H1 (cell line): ENCODE measurements at regions not wholly inside any gene's neighbourhood (a gene's known extent, or its start where the extent isn't known, plus 50 kb on each side); places are given as distances from the start of the nearest gene placed in this dataset.

Experiments used
- CTCF ChIA-PET: fragments of 300-600 bp; sonication (Branson Sonifier 250); formaldehyde crosslinking; loops from one replicate; lab custom pipeline; 2021; ENCODE audit not compliant: partially characterized antibody; lab: Charles Lee
- POLR2A ChIA-PET: fragments of 300-600 bp; sonication (Branson Sonifier 250); formaldehyde crosslinking; loops from one replicate; lab custom pipeline; 2021; ENCODE audit warnings: inconsistent platforms; ENCODE audit not compliant: partially characterized antibody; lab: Charles Lee
- DNase-seq, 2 experiments: peaks; one replicate each; pipeline versions ENCODE4 v3.0.0 to v3.0.0-alpha.2; 2010 to 2022; ENCODE audit warnings: low spot score in 2 of 2, low read depth in 1 of 2, mixed read lengths in 1 of 2
- FAIRE-seq: peaks from 2 replicates; lab custom pipeline; 2011; peaks lifted over from hg19 to GRCh38; lab: Jason Lieb, UNC
- H2AFZ ChIP-seq: 2 replicates; pipeline ENCODE4 v1.8.1; 2012; ENCODE audit warnings: low read length, inconsistent platforms
- H2AK5ac ChIP-seq: 2 replicates; pipeline ENCODE4 v1.6.1; 2013; ENCODE audit warnings: low read depth, low read length
- H2BK120ac ChIP-seq: replicated peaks from 2 replicates; pipeline ENCODE3; 2013; ENCODE audit warnings: low read depth, low read length, inconsistent platforms
- H2BK12ac ChIP-seq: 2 replicates; pipeline ENCODE4 v1.6.1; 2013; ENCODE audit warnings: low read depth, low read length
- H2BK15ac ChIP-seq: 2 replicates; pipeline ENCODE4 v1.6.1; 2013; ENCODE audit warnings: low read length
- H2BK20ac ChIP-seq: 2 replicates; pipeline ENCODE4 v1.6.1; 2013; ENCODE audit warnings: low read length
- H2BK5ac ChIP-seq: 2 replicates; pipeline ENCODE4 v1.6.1; 2013; ENCODE audit warnings: low read depth, low read length
- H3K14ac ChIP-seq: 2 replicates; pipeline ENCODE4 v1.6.1; 2013; ENCODE audit warnings: inconsistent platforms; ENCODE audit not compliant: insufficient read length
- H3K18ac ChIP-seq: 2 replicates; pipeline ENCODE4 v1.6.1; 2013; ENCODE audit warnings: low read length; ENCODE audit errors: extremely low read depth
- H3K23ac ChIP-seq: 2 replicates; pipeline ENCODE4 v1.6.1; 2013; ENCODE audit warnings: inconsistent platforms; ENCODE audit not compliant: insufficient read length
- H3K23me2 ChIP-seq: 2 replicates; pipeline ENCODE4 v1.6.1; 2013; ENCODE audit warnings: low read depth, low read length
- H3K27ac ChIP-seq: 2 replicates; pipeline ENCODE4 v1.6.1; 2011; ENCODE audit warnings: low read depth, low read length, inconsistent platforms
- H3K27me3 ChIP-seq, 4 experiments: replicated peaks in 1 of 4; 1 replicate in 1 of 4; 2 replicates in 3 of 4; pipeline versions ENCODE4 v1.6.1 to v1.8.1; 2011 to 2013; ENCODE audit warnings: low read length in 3 of 4, mild to moderate bottlenecking in 3 of 4, inconsistent platforms in 2 of 4, mixed read lengths in 2 of 4, moderate library complexity in 1 of 4; ENCODE audit not compliant: control insufficient read depth in 3 of 4, insufficient read depth in 3 of 4; ENCODE audit errors: extremely low read depth in 1 of 4
- H3K36me3 ChIP-seq, 4 experiments: 2 replicates each; pipeline versions ENCODE4 v1.6.1 to v1.8.1; 2011 to 2013; ENCODE audit warnings: mild to moderate bottlenecking in 4 of 4, low read length in 3 of 4, moderate library complexity in 2 of 4, control low read depth in 1 of 4, inconsistent platforms in 1 of 4; ENCODE audit not compliant: insufficient read depth in 4 of 4, control insufficient read depth in 2 of 4
- H3K4ac ChIP-seq: replicated peaks from 2 replicates; pipeline ENCODE3; 2013; ENCODE audit warnings: low read length, low read depth, mixed read lengths, inconsistent platforms; ENCODE audit not compliant: insufficient read length
- H3K4me1 ChIP-seq, 4 experiments: replicated peaks in 1 of 4; 1 replicate in 1 of 4; 2 replicates in 3 of 4; pipeline versions ENCODE4 v1.6.1 to v1.8.1; 2011 to 2013; ENCODE audit warnings: low read length in 3 of 4, inconsistent platforms in 2 of 4, mixed read lengths in 1 of 4; ENCODE audit not compliant: insufficient read depth in 4 of 4, control insufficient read depth in 3 of 4
- H3K4me2 ChIP-seq, 2 experiments: 2 replicates each; pipeline versions ENCODE4 v1.6.1 to v1.8.1; 2011 to 2013; ENCODE audit warnings: low read depth in 2 of 2, low read length in 2 of 2, control low read depth in 1 of 2, inconsistent platforms in 1 of 2, mild to moderate bottlenecking in 1 of 2; ENCODE audit not compliant: insufficient read depth in 1 of 2
- H3K4me3 ChIP-seq, 4 experiments: fragments of 200-600, 300-600 bp in 1 of 4; sonication (generic), shearing (Covaris generic), sonication (Bioruptor Twin) in 1 of 4; 2 replicates each; pipeline versions ENCODE4 v1.5.1 to v1.8.1; 2011 to 2016; ENCODE audit warnings: low read length in 4 of 4, low read depth in 3 of 4, control low read depth in 2 of 4, inconsistent platforms in 2 of 4, mild to moderate bottlenecking in 2 of 4, mixed read lengths in 1 of 4, moderate library complexity in 1 of 4; ENCODE audit not compliant: insufficient read depth in 2 of 4; ENCODE audit errors: extremely low read depth in 1 of 4
- H3K56ac ChIP-seq: replicated peaks from 2 replicates; pipeline ENCODE3; 2013; ENCODE audit warnings: low read depth, mild to moderate bottlenecking, mixed read lengths, low read length, inconsistent platforms; ENCODE audit not compliant: insufficient read length
- H3K79me1 ChIP-seq: 2 replicates; pipeline ENCODE4 v1.6.1; 2013; ENCODE audit warnings: low read depth, low read length, control low read depth
- H3K79me2 ChIP-seq, 2 experiments: 2 replicates each; pipeline versions ENCODE4 v1.6.1 to v1.8.1; 2012 to 2013; ENCODE audit warnings: low read length in 2 of 2, mild to moderate bottlenecking in 2 of 2, inconsistent platforms in 1 of 2; ENCODE audit not compliant: insufficient read depth in 2 of 2, control insufficient read depth in 1 of 2
- H3K9ac ChIP-seq, 4 experiments: replicated peaks in 1 of 4; 1 replicate in 1 of 4; 2 replicates in 3 of 4; pipeline versions ENCODE4 v1.6.1 to v1.8.1; 2011 to 2013; ENCODE audit warnings: low read depth in 3 of 4, low read length in 3 of 4, control low read depth in 2 of 4, mild to moderate bottlenecking in 2 of 4, moderate library complexity in 2 of 4, inconsistent platforms in 1 of 4; ENCODE audit errors: extremely low read depth in 1 of 4
- H3K9me3 ChIP-seq, 2 experiments: 2 replicates each; pipeline versions ENCODE4 v1.6.1 to v1.8.1; 2012 to 2013; ENCODE audit warnings: mild to moderate bottlenecking in 2 of 2, moderate library complexity in 2 of 2, control low read depth in 1 of 2, inconsistent platforms in 1 of 2, low read depth in 1 of 2, low read length in 1 of 2, mixed read lengths in 1 of 2; ENCODE audit not compliant: insufficient read depth in 2 of 2
- H4K20me1 ChIP-seq, 2 experiments: replicated peaks in 1 of 2; 2 replicates each; pipeline versions ENCODE3 to v1.8.1; 2011 to 2013; ENCODE audit warnings: inconsistent platforms in 2 of 2, low read length in 2 of 2, mild to moderate bottlenecking in 1 of 2; ENCODE audit not compliant: insufficient read depth in 2 of 2, control insufficient read depth in 1 of 2
- H4K5ac ChIP-seq: 2 replicates; pipeline ENCODE4 v1.6.1; 2013; ENCODE audit warnings: low read length, low read depth, mixed read lengths, inconsistent platforms; ENCODE audit not compliant: insufficient read length
- H4K8ac ChIP-seq: 2 replicates; pipeline ENCODE4 v1.8.0; 2013; ENCODE audit warnings: mild to moderate bottlenecking, moderate library complexity, low read length, inconsistent platforms; ENCODE audit not compliant: insufficient read depth; ENCODE audit errors: extremely low read depth
- H4K91ac ChIP-seq: replicated peaks from 2 replicates; pipeline ENCODE3; 2013; ENCODE audit warnings: low read length, mixed read lengths, inconsistent platforms; ENCODE audit not compliant: insufficient read length
- ATF2 ChIP-seq: IDR thresholded peaks from 2 replicates; pipeline ENCODE4 v1.6.1; 2012; ENCODE audit warnings: low read length, inconsistent platforms
- BRCA1 ChIP-seq: IDR thresholded peaks from 2 replicates; pipeline ENCODE4 v1.6.1; 2012; ENCODE audit warnings: low read depth, low read length, improper control_type of control experiment
- CHD1 ChIP-seq: IDR thresholded peaks from 2 replicates; pipeline ENCODE4 v1.6.1; 2012; ENCODE audit warnings: low read depth, low read length, improper control_type of control experiment
- CHD2 ChIP-seq: IDR thresholded peaks from 2 replicates; pipeline ENCODE4 v1.6.1; 2012; ENCODE audit warnings: low read length, improper control_type of control experiment
- EGR1 ChIP-seq: IDR thresholded peaks from 2 replicates; pipeline ENCODE4 v1.6.1; 2011; ENCODE audit warnings: low read depth, low read length, borderline replicate concordance
- EZH2 ChIP-seq: fragments of 200-600 bp; sonication (generic); IDR thresholded peaks from 2 replicates; pipeline ENCODE4 v1.7.1; 2012; ENCODE audit warnings: low read depth, mild to moderate bottlenecking, moderate library complexity, low read length, inconsistent platforms; ENCODE audit not compliant: severe bottlenecking
- HDAC2 ChIP-seq, 2 experiments: fragments of 300-600 bp in 1 of 2; sonication (generic) in 1 of 2; IDR thresholded peaks; 2 replicates each; pipeline ENCODE4 v1.6.1; 2011 to 2012; ENCODE audit warnings: low read depth in 2 of 2, low read length in 2 of 2, mild to moderate bottlenecking in 2 of 2, moderate library complexity in 2 of 2, borderline replicate concordance in 1 of 2, inconsistent platforms in 1 of 2
- KDM5A ChIP-seq: fragments of 200-600 bp; IDR thresholded peaks from 2 replicates; pipeline ENCODE4 v1.7.1; 2012; ENCODE audit warnings: mild to moderate bottlenecking, low read length, inconsistent platforms, mixed read lengths
- MAFK ChIP-seq: IDR thresholded peaks from 2 replicates; pipeline ENCODE4 v1.6.1; 2012; ENCODE audit warnings: low read depth, mild to moderate bottlenecking, improper control_type of control experiment, low read length
- RAD21 ChIP-seq, 2 experiments: IDR thresholded peaks in 1 of 2; conservative IDR thresholded peaks in 1 of 2; 2 replicates each; pipeline ENCODE4 v1.6.1; 2011; ENCODE audit warnings: low read depth in 2 of 2, low read length in 2 of 2, improper control_type of control experiment in 1 of 2, inconsistent platforms in 1 of 2, mild to moderate bottlenecking in 1 of 2, moderate library complexity in 1 of 2
- SIX5 ChIP-seq: IDR thresholded peaks from 2 replicates; pipeline ENCODE4 v1.6.1; 2011; ENCODE audit warnings: mild to moderate bottlenecking, low read depth, low read length
- TAF1 ChIP-seq: IDR thresholded peaks from 2 replicates; pipeline ENCODE4 v1.6.1; 2011; ENCODE audit warnings: mild to moderate bottlenecking, low read depth, low read length
- ZNF274 ChIP-seq: IDR thresholded peaks from 2 replicates; pipeline ENCODE4 v1.7.0; 2012; ENCODE audit warnings: low read length, borderline replicate concordance; ENCODE audit errors: extremely low read depth
- WGBS, 2 experiments: shearing (Covaris generic) in 1 of 2; methylation state at CpG; one replicate each; pipeline versions ENCODE4 v1.1.6 to v1.1.7; 2013 to 2015; ENCODE audit warnings: low lambda C conversion rate in 2 of 2, mixed read lengths in 2 of 2, inconsistent platforms in 1 of 2, low coverage in 1 of 2, missing lambda C conversion rate in 1 of 2; ENCODE audit not compliant: insufficient replicate concordance in 2 of 2, insufficient coverage in 1 of 2, insufficient read length in 1 of 2; ENCODE audit errors: extremely low coverage in 1 of 2, missing lambda C conversion rate in 1 of 2; 5-methylcytosine and 5-hydroxymethylcytosine counted together

DNA sequence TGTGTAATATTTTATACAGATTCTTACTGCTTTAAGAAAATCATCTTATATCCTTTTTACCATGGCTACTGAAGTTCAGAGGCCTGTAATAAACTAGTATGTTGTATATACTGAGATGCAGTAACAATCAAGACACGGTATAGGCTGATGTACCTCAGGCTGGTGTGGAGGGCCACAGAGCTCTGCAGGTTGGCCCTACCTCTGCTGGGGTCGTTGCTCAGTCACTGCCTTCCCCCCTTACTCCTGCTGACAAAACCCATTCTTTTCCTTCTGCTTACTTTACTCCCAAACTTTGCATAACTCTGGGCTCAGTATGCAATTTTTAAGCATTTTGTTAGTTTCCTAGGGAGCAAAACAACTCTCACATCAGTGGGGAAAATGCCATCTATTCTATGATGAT, 200.1 kb upstream of the FOXP2 start:
- Histone ChIP-seq H3K36me3 (no peaks in the 10 kb centered on the region), H3K27ac (no peak overlapping the region), H3K79me2 (no peaks in the 10 kb centered on the region), H3K9me3 (no peaks in the 10 kb centered on the region), H3K4me1 (peaks cover 0 to 5% (median 1%) of the 10 kb centered on the region in 4 experiments; a peak in 1 of 7 replicates), H3K9ac (no peak overlapping the region), H2BK5ac (no peak overlapping the region), H3K27me3 (peaks cover 0 to 1% (median 0%) of the 10 kb centered on the region in 4 experiments; a peak in 1 of 7 replicates), H3K56ac (no peak overlapping the region), H2AK5ac (no peak overlapping the region), H4K20me1 (no peaks in the 10 kb centered on the region), H3K4me3 (no peak overlapping the region), H3K79me1 (no peaks in the 10 kb centered on the region), H3K23ac (no peak overlapping the region), H2BK12ac (no peak overlapping the region), H4K91ac (no peak overlapping the region), H2BK20ac (no peak overlapping the region), H3K4me2 (peak overlapping the region in 1 of 2 experiments; percentile 27; a peak in 1 of 4 replicates), H3K18ac (no peak overlapping the region), H4K8ac (no peak overlapping the region), H2BK15ac (no peak overlapping the region), H2AFZ (no peak overlapping the region), H3K14ac (no peak overlapping the region), H3K23me2 (no peaks in the 10 kb centered on the region), H3K4ac (no peak overlapping the region), H4K5ac (no peak overlapping the region), H2BK120ac (no peak overlapping the region)
- 17% methylated on average over 2 of the region's 2 CpGs; no CpG with 5 or more reads in 1 of the 2 experiments for WGBS, 2 experiments
- FAIRE-seq = peak; percentile 52
- no peak for TF ChIP-seq CHD2
- no peak for TF ChIP-seq ATF2
- no peak for TF ChIP-seq RAD21 (IDR thresholded peaks at IDR 0.05 in 1 of 2, conservative IDR thresholded peaks at IDR 0.05 in 1 of 2; ENCODE audit: low read depth in 2 of 2, low read length in 2 of 2)
- TF ChIP-seq SIX5 = no peak
- TF ChIP-seq HDAC2 (IDR thresholded peaks at IDR 0.05; ENCODE audit: borderline replicate concordance in 1 of 2, low read depth in 2 of 2, low read length in 2 of 2) = no peak
- TF ChIP-seq KDM5A = no peak
- no peak for TF ChIP-seq MAFK
- no peak for TF ChIP-seq CHD1
- TF ChIP-seq TAF1 = no peak
- TF ChIP-seq BRCA1 = no peak
- no peak for TF ChIP-seq EZH2
- TF ChIP-seq EGR1 = no peak
- TF ChIP-seq ZNF274 = no peak
- POLR2A ChIA-PET = no interaction called here
- CTCF ChIA-PET = interaction anchor here (1.6 kb wide), 1 partner anchor 9 kb away, joined by 4 read pairs; no protein-coding TSS in a partner anchor
- DNase-seq = no peak
